ENCODE measurements at regions not wholly inside any gene's neighbourhood (a gene's known extent, or its start where the extent isn't known, plus 50 kb on each side); places are given as distances from the start of the nearest gene placed in this dataset.
A peak's percentile ranks its signal among the peaks of the same experiment; 100 is the strongest.

DNA sequence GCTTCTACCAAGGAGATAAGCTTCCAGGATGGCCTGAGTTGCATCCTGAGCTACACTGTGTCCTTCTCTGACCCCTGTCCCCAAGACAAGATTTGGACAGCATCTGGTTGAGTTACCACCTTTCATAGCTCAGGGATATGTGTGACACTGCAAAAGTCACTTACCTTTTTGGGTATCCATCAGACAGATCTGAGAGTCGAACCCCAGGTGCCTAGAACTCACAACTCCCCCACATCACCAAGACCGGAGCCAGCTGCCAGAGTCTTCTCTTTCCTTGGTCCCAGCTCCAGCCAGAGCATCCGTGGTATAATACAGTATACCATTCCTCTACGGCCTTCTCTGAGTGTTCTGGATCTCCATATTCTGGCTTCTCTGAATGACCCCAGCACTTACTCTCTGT, 133.0 kb downstream of the CD83 start:
- TF ChIP-seq, protein P1, sequence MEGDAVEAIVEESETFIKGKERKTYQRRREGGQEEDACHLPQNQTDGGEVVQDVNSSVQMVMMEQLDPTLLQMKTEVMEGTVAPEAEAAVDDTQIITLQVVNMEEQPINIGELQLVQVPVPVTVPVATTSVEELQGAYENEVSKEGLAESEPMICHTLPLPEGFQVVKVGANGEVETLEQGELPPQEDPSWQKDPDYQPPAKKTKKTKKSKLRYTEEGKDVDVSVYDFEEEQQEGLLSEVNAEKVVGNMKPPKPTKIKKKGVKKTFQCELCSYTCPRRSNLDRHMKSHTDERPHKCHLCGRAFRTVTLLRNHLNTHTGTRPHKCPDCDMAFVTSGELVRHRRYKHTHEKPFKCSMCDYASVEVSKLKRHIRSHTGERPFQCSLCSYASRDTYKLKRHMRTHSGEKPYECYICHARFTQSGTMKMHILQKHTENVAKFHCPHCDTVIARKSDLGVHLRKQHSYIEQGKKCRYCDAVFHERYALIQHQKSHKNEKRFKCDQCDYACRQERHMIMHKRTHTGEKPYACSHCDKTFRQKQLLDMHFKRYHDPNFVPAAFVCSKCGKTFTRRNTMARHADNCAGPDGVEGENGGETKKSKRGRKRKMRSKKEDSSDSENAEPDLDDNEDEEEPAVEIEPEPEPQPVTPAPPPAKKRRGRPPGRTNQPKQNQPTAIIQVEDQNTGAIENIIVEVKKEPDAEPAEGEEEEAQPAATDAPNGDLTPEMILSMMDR (IDR thresholded peaks at IDR 0.05) = no peak
- H3K27me3 Mint-ChIP-seq = no peaks in the 10 kb centered on the region
- CTCF ChIA-PET = no interaction called here
- no peaks in the 10 kb centered on the region for H3K9me3 Mint-ChIP-seq
- ATAC-seq (ENCODE audit: low read depth) (no peak), DNase-seq (no peak)
- H3K4me1 Mint-ChIP-seq = peaks cover 32% of the 10 kb centered on the region
- peak overlapping the region; percentile 25 for H3K27ac Mint-ChIP-seq
- intact Hi-C loops (cut with micrococcal nuclease) = no loop called here
- no peak overlapping the region for H3K4me3 Mint-ChIP-seq
- POLR2A ChIA-PET = no interaction called here
- no peaks in the 10 kb centered on the region for H3K36me3 Mint-ChIP-seq (ENCODE audit: low read depth)

DNA sequence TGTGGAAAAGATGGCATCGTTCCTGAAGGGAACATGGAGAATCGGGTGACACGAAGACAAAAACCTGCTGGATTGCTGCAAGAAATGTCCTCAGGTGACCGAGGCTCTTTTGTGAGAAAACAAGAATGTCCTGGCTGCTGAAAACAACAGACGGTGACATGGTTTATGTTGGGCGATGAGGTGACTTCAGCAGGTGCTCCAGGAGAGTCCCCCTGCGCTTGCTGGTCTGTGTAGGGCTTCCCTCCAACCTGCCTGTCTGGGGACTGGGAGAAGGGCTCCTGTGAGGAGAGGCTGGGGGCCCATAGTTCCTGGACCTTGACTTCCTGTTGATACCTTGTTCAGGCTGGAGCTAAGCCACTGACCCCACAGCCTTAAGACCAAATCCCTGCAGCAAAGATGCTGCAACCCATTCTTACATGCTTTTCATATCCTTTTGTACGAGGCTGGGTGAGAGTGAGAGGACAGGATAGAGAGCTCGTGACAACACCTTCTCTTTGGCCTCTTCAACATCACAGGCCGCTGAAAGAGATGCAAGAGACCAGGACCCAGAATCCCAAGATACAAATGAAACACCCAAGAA, 134.8 kb downstream of the CD83 start:
- Mint-ChIP-seq H3K27me3 (no peaks in the 10 kb centered on the region), H3K36me3 (ENCODE audit: low read depth) (no peaks in the 10 kb centered on the region), H3K27ac (peak overlapping the region; percentile 10), H3K4me1 (peaks cover 43% of the 10 kb centered on the region), H3K9me3 (no peaks in the 10 kb centered on the region), H3K4me3 (no peak overlapping the region)
- ChIA-PET CTCF (no interaction called here), POLR2A (no interaction called here)
- DNase-seq (no peak), ATAC-seq (ENCODE audit: low read depth) (no peak)
- intact Hi-C loops (cut with micrococcal nuclease) = no loop called here
- TF ChIP-seq, protein P1 (IDR thresholded peaks at IDR 0.05) = no peak

DNA sequence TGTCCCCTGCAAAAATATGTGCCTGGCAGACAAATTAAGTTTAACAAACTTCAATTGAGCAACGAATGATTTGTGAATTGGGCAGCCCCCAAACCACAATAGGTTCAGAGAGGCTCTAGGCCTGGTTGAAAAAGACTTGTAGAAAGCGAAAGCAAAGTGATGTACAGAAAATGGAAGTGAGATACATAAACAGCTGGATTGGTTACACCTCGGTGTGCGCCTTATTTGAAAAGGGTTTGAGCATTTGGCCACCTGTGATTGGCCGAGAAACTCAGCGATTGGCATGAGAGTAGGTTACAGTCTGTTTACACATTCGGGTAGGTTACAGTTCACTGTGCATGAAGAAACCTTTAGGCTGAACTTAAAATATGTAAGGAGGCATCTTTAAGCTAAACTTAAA, 136.9 kb downstream of the CD83 start:
- Mint-ChIP-seq H3K4me3 (peak overlapping the region; percentile 58), H3K27ac (peak overlapping the region; percentile 75)
- ATAC-seq (ENCODE audit: low read depth) = peak; percentile 87

DNA sequence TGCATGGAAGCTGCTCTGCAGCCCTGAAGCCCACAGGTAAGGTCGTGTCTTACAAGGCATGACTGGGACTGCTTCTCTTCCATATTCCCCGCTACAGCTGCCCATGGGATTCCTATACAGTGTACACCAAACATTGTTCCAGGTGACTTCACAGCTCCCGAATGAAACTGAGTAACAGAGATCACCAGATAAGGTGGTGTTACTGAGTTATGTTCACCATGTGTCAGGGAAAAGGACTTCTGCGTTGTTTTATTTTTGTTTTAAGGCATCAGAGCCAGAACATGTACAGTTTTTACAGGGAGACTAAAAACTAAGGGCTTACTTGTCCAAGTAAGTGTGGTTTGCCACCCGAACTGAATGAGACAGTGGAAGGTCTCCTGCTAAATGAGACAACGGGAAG, 138.3 kb downstream of the CD83 start:
- TF ChIP-seq, protein P1 (IDR thresholded peaks at IDR 0.05) = no peak
- POLR2A ChIA-PET = interaction anchor here (0.6 to 2.7 kb wide), 3 partner anchors 13 to 127 kb away, joined by 3 to 6 read pairs (median 3); no protein-coding TSS in a partner anchor
- no peak for DNase-seq
- Mint-ChIP-seq H3K36me3 (ENCODE audit: low read depth) (no peaks in the 10 kb centered on the region), H3K27me3 (no peaks in the 10 kb centered on the region), H3K27ac (no peak overlapping the region), H3K4me1 (peaks cover 46% of the 10 kb centered on the region), H3K9me3 (peaks cover 2% of the 10 kb centered on the region), H3K4me3 (no peak overlapping the region)
- CTCF ChIA-PET = no interaction called here
- no peak for ATAC-seq (ENCODE audit: low read depth)
- intact Hi-C loops (cut with micrococcal nuclease) = loop anchor here (2.0 kb wide), 1 partner anchor 21 kb away; no protein-coding TSS in a partner anchor

More for the DNA sequence above, 136.9 kb downstream of the CD83 start:
- ChIA-PET CTCF (no interaction called here), POLR2A (interaction anchor here (0.9 to 2.7 kb wide), 3 partner anchors 15 to 129 kb away, joined by 3 to 6 read pairs (median 3); no protein-coding TSS in a partner anchor)
- Mint-ChIP-seq H3K4me1 (peaks cover 46% of the 10 kb centered on the region), H3K9me3 (no peaks in the 10 kb centered on the region), H3K27me3 (no peaks in the 10 kb centered on the region), H3K36me3 (ENCODE audit: low read depth) (no peaks in the 10 kb centered on the region)
- intact Hi-C loops (cut with micrococcal nuclease) = loop anchor here (2.0 kb wide), 1 partner anchor 22 kb away; no protein-coding TSS in a partner anchor
- TF ChIP-seq, protein P1 (IDR thresholded peaks at IDR 0.05) = no peak
- no peak for DNase-seq

DNA sequence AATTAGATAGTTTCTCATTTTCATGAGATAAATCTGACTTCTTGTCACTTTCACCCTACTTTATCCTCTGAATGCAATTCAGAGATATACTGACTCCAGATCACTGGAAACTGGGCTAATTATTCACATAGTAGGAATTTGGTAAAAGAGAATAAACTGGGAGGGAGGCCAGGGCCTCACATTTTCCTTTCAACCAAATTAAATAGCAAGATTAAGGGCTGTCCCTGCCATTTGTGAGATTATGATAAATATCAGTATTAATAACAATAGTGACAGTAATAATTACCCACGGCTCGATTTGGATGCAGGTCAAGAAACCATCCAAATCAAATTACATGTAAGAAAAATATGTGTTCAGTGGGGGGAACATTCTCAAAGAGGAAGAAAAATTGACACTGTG, 140.5 kb downstream of the CD83 start:
- intact Hi-C loops (cut with micrococcal nuclease) = no loop called here
- Mint-ChIP-seq H3K9me3 (peaks cover 2% of the 10 kb centered on the region), H3K4me3 (no peak overlapping the region), H3K4me1 (peaks cover 34% of the 10 kb centered on the region), H3K36me3 (ENCODE audit: low read depth) (no peaks in the 10 kb centered on the region), H3K27ac (no peak overlapping the region), H3K27me3 (no peaks in the 10 kb centered on the region)
- ChIA-PET CTCF (no interaction called here), POLR2A (no interaction called here)
- DNase-seq (no peak), ATAC-seq (ENCODE audit: low read depth) (no peak)
- TF ChIP-seq, protein P1 (IDR thresholded peaks at IDR 0.05) = no peak

Data from activated B cell treated with CpG ODN at 0.5 μM for 24 hours (primary cell).